ENCODE measurements at regions not wholly inside any gene's neighbourhood (a gene's known extent, or its start where the extent isn't known, plus 50 kb on each side); places are given as distances from the start of the nearest gene placed in this dataset.

- TF ChIP-seq KDM5A (IDR thresholded peaks at IDR 0.05; ENCODE audit: low read length) (no peak), MAFK (IDR thresholded peaks at IDR 0.05; ENCODE audit: low read depth, low read length) (no peak), POU5F1 (IDR thresholded peaks at IDR 0.05; ENCODE audit: low read depth, low read length) (no peak), GABPA (IDR thresholded peaks at IDR 0.05; ENCODE audit: borderline replicate concordance, insufficient read depth, low read length) (no peak), CEBPB (IDR thresholded peaks at IDR 0.05; ENCODE audit: low read depth, low read length) (no peak), BACH1 (IDR thresholded peaks at IDR 0.05; ENCODE audit: low read length) (no peak), SRF (IDR thresholded peaks at IDR 0.05; ENCODE audit: low read depth, low read length) (no peak), RAD21 (IDR thresholded peaks at IDR 0.05 in 1 of 2, conservative IDR thresholded peaks at IDR 0.05 in 1 of 2; ENCODE audit: low read depth in 2 of 2, low read length in 2 of 2) (no peak), BRCA1 (IDR thresholded peaks at IDR 0.05; ENCODE audit: low read depth, low read length) (no peak)
These were observed 897.9 kb upstream of the CNTNAP5 start (continued) for GRCh38 chr2:123127236-123127635.
